Nephron (organoid): ENCODE measurements at regions not wholly inside any gene's neighbourhood (a gene's known extent, or its start where the extent isn't known, plus 50 kb on each side); places are given as distances from the start of the nearest gene placed in this dataset.
A peak's percentile ranks its signal among the peaks of the same experiment; 100 is the strongest.

Source experiments
- H3K27ac Mint-ChIP-seq, 3 experiments: 2 replicates each; pipeline ENCODE4 v1.8.0; 2020; ENCODE audit warnings: mixed read lengths in 3 of 3, mild to moderate bottlenecking in 2 of 3, moderate library complexity in 1 of 3
- H3K27me3 Mint-ChIP-seq: 2 replicates; pipeline ENCODE4 v1.8.0; 2021; ENCODE audit warnings: low read depth, mild to moderate bottlenecking, moderate library complexity, mixed read lengths
- H3K36me3 Mint-ChIP-seq: 2 replicates; pipeline ENCODE4 v1.8.0; 2020; ENCODE audit warnings: low read depth, mixed read lengths
- H3K4me1 Mint-ChIP-seq: 2 replicates; pipeline ENCODE4 v1.8.0; 2020; ENCODE audit warnings: mixed read lengths
- H3K4me3 Mint-ChIP-seq, 3 experiments: 2 replicates each; pipeline ENCODE4 v1.8.0; 2020; ENCODE audit warnings: mild to moderate bottlenecking in 3 of 3, mixed read lengths in 3 of 3, moderate library complexity in 2 of 3
- H3K9me3 Mint-ChIP-seq: 2 replicates; pipeline ENCODE4 v1.8.0; 2020; ENCODE audit warnings: mixed read lengths
- CTCF ChIP-seq, 3 experiments: fragments of 200-600 bp; sonication (generic); IDR thresholded peaks; one replicate each; pipeline ENCODE4 v1.5.0; 2021; ENCODE audit warnings: antibody characterized with exemption in 3 of 3; ENCODE audit not compliant: unreplicated experiment in 3 of 3

- TF ChIP-seq CTCF (IDR thresholded peaks at IDR 0.05; ENCODE audit: unreplicated experiment in 3 of 3) = no peak
- H3K9me3 Mint-ChIP-seq = no peaks in the 10 kb centered on the region
- H3K4me3 Mint-ChIP-seq = peak overlapping the region in 1 of 3 experiments; percentile 18
- peaks cover 11% of the 10 kb centered on the region for H3K4me1 Mint-ChIP-seq
- no peaks in the 10 kb centered on the region for H3K27me3 Mint-ChIP-seq
- peak overlapping the region; percentile 38 to 61 (median 60) for H3K27ac Mint-ChIP-seq
- H3K36me3 Mint-ChIP-seq = no peaks in the 10 kb centered on the region
Observed at GRCh38 chr3:171548917-171549316, 88.7 kb upstream of the TNIK start.

GRCh38 chr3:171543759-171544300 is 83.6 kb upstream of the TNIK start:
- Mint-ChIP-seq H3K4me1 (peaks cover 5% of the 10 kb centered on the region), H3K27me3 (no peaks in the 10 kb centered on the region), H3K4me3 (no peak overlapping the region), H3K27ac (no peak overlapping the region), H3K9me3 (no peaks in the 10 kb centered on the region), H3K36me3 (no peaks in the 10 kb centered on the region)
- TF ChIP-seq CTCF (IDR thresholded peaks at IDR 0.05; ENCODE audit: unreplicated experiment in 3 of 3) = no peak

GRCh38 chr3:171542976-171543375 is 82.8 kb upstream of the TNIK start:
- Mint-ChIP-seq H3K9me3 (no peaks in the 10 kb centered on the region), H3K27ac (no peak overlapping the region), H3K4me1 (no peaks in the 10 kb centered on the region), H3K36me3 (no peaks in the 10 kb centered on the region), H3K4me3 (no peak overlapping the region), H3K27me3 (no peaks in the 10 kb centered on the region)
- no peak for TF ChIP-seq CTCF (IDR thresholded peaks at IDR 0.05; ENCODE audit: unreplicated experiment in 3 of 3)

GRCh38 chr3:171541647-171542046 is 81.4 kb upstream of the TNIK start:
- no peak for TF ChIP-seq CTCF (IDR thresholded peaks at IDR 0.05; ENCODE audit: unreplicated experiment in 3 of 3)
- Mint-ChIP-seq H3K9me3 (peaks cover 3% of the 10 kb centered on the region), H3K4me1 (no peaks in the 10 kb centered on the region), H3K27ac (no peak overlapping the region), H3K4me3 (no peak overlapping the region), H3K27me3 (no peaks in the 10 kb centered on the region), H3K36me3 (no peaks in the 10 kb centered on the region)

- TF ChIP-seq CTCF (IDR thresholded peaks at IDR 0.05; ENCODE audit: unreplicated experiment in 3 of 3) = no peak
- Mint-ChIP-seq H3K36me3 (no peaks in the 10 kb centered on the region), H3K4me3 (no peak overlapping the region), H3K27me3 (no peaks in the 10 kb centered on the region), H3K9me3 (peaks cover 3% of the 10 kb centered on the region), H3K27ac (no peak overlapping the region), H3K4me1 (no peaks in the 10 kb centered on the region)
Observed at GRCh38 chr3:171541181-171541580, 81.0 kb upstream of the TNIK start.

- TF ChIP-seq CTCF (IDR thresholded peaks at IDR 0.05; ENCODE audit: unreplicated experiment in 3 of 3) = no peak
- H3K9me3 Mint-ChIP-seq = peaks cover 3% of the 10 kb centered on the region
- H3K36me3 Mint-ChIP-seq = no peaks in the 10 kb centered on the region
- H3K27me3 Mint-ChIP-seq = peaks cover 4% of the 10 kb centered on the region
- no peaks in the 10 kb centered on the region for H3K4me1 Mint-ChIP-seq
- no peak overlapping the region for H3K4me3 Mint-ChIP-seq
- no peak overlapping the region for H3K27ac Mint-ChIP-seq
Observed at GRCh38 chr3:171535799-171536198, 75.6 kb upstream of the TNIK start.
